K562 (cell line): ENCODE measurements at regions not wholly inside any gene's neighbourhood (a gene's known extent, or its start where the extent isn't known, plus 50 kb on each side); places are given as distances from the start of the nearest gene placed in this dataset.

ENCODE experiments used
- ATAC-seq: fragments of 200-7000 bp; cut with Tn5 transposase; 3 replicates; pipeline ENCODE4 v1.9.1; 2020; ENCODE audit warnings: moderate library complexity
- BruUV-seq: library from RNA; stranded (reverse); fragments of 400-500 nt; replicated peaks from 2 replicates; lab custom pipeline; 2021; lab: Mats Ljungman, UMichigan
- CTCF ChIA-PET: fragments of 300-600 bp; formaldehyde crosslinking; extraction: SDS; loops from one replicate; lab custom pipeline; 2021; ENCODE audit warnings: low intra/inter-chr PET ratio; lab: Yijun Ruan, JAX
- POLR2A ChIA-PET: fragments of 300-600, 350-650 bp; sonication (Branson Sonifier 250); formaldehyde crosslinking; extraction: SDS; loops from one replicate; lab custom pipeline; 2021; ENCODE audit warnings: antibody characterized with exemption, inconsistent platforms; lab: Yijun Ruan, JAX
- DNase-seq, 4 experiments: peaks; one replicate each; pipeline versions ENCODE4 v3.0.0 to v3.0.0-alpha.2; 2011 to 2018; ENCODE audit warnings: low spot score in 3 of 4, mixed read lengths in 3 of 4; ENCODE audit errors: extremely low read depth in 1 of 4
- FAIRE-seq: peaks from 2 replicates; lab custom pipeline; 2011; peaks lifted over from hg19 to GRCh38; lab: Jason Lieb, UNC
- H2AFZ ChIP-seq: 2 replicates; pipeline ENCODE4 v1.6.0; 2011; ENCODE audit warnings: low read depth, low read length, control low read depth, inconsistent platforms
- H3K27ac ChIP-seq: fragments of 200-600 bp; 3 replicates; pipeline ENCODE4 v1.8.0; 2011; ENCODE audit warnings: low read depth, mild to moderate bottlenecking, control low read depth, inconsistent platforms, low read length, moderate library complexity, mixed read lengths; ENCODE audit errors: extremely low read depth
- H3K27me3 ChIP-seq, 2 experiments: fragments of 300-600 bp in 1 of 2; 2 replicates in 1 of 2; 3 replicates in 1 of 2; pipeline versions ENCODE4 v1.6.0 to v1.8.0; 2011; ENCODE audit warnings: inconsistent platforms in 2 of 2, low read length in 2 of 2, mild to moderate bottlenecking in 1 of 2, mixed read lengths in 1 of 2, moderate library complexity in 1 of 2; ENCODE audit not compliant: control insufficient read depth in 2 of 2, insufficient read depth in 2 of 2
- H3K36me3 ChIP-seq: fragments of 300-600 bp; 3 replicates; pipeline ENCODE4 v1.8.0; 2011; ENCODE audit warnings: mild to moderate bottlenecking, low read length, inconsistent platforms; ENCODE audit not compliant: control insufficient read depth, insufficient read depth
- H3K4me1 ChIP-seq, 2 experiments: fragments of 200-600 bp in 1 of 2; replicated peaks in 1 of 2; 2 replicates in 1 of 2; 3 replicates in 1 of 2; pipeline versions ENCODE4 v1.5.1 to v1.8.0; 2011; ENCODE audit warnings: inconsistent platforms in 2 of 2, low read length in 2 of 2, mild to moderate bottlenecking in 1 of 2, mixed read lengths in 1 of 2, moderate library complexity in 1 of 2; ENCODE audit not compliant: control insufficient read depth in 2 of 2, insufficient read depth in 2 of 2
- H3K4me2 ChIP-seq: 2 replicates; pipeline ENCODE4 v1.6.1; 2011; ENCODE audit warnings: low read length, control low read depth, inconsistent platforms, mixed read lengths; ENCODE audit not compliant: insufficient read depth
- H3K4me3 ChIP-seq: fragments of 200-600 bp; sonication (generic), shearing (Covaris generic); 2 replicates; pipeline ENCODE4 v1.5.1; 2016; ENCODE audit warnings: control low read depth, inconsistent platforms
- H3K79me2 ChIP-seq: fragments of 200-600 bp; 3 replicates; pipeline ENCODE4 v1.8.0; 2011; ENCODE audit warnings: low read length, inconsistent platforms; ENCODE audit not compliant: control insufficient read depth, insufficient read depth
- H3K9ac ChIP-seq, 2 experiments: 2 replicates each; pipeline versions ENCODE4 v1.6.0 to v1.6.1; 2011; ENCODE audit warnings: low read depth in 2 of 2, low read length in 2 of 2, control low read depth in 1 of 2, inconsistent platforms in 1 of 2, mild to moderate bottlenecking in 1 of 2, mixed read lengths in 1 of 2; ENCODE audit not compliant: insufficient read depth in 1 of 2
- H3K9me1 ChIP-seq: one replicate; pipeline ENCODE4 v1.6.0; 2011; ENCODE audit warnings: inconsistent platforms, mild to moderate bottlenecking, low read length, moderate library complexity; ENCODE audit not compliant: control insufficient read depth, insufficient read depth
- H3K9me3 ChIP-seq: replicated peaks from 2 replicates; pipeline ENCODE4 v1.5.1; 2011; ENCODE audit warnings: low read depth, low read length, inconsistent platforms; ENCODE audit not compliant: control insufficient read depth, insufficient read depth
- H4K20me1 ChIP-seq: replicated peaks from 2 replicates; pipeline ENCODE4 v1.6.1; 2011; ENCODE audit warnings: low read length, inconsistent platforms, mixed read lengths; ENCODE audit not compliant: control insufficient read depth, insufficient read depth
- BHLHE40 ChIP-seq: IDR thresholded peaks from 2 replicates; pipeline ENCODE4 v1.6.1; 2011; ENCODE audit warnings: low read length, improper control_type of control experiment
- CBFA2T3 ChIP-seq: fragments of 450-650 bp; IDR thresholded peaks from 2 replicates; pipeline ENCODE4 v1.6.1; 2017
- CCNT2 ChIP-seq: IDR thresholded peaks from 2 replicates; pipeline ENCODE4 v1.6.1; 2011; ENCODE audit warnings: borderline replicate concordance, low read depth, mild to moderate bottlenecking, moderate library complexity, mixed read lengths, low read length; ENCODE audit not compliant: insufficient read length; ENCODE audit errors: extremely low read depth
- CHD4 ChIP-seq: fragments of 200-600 bp; sonication (generic); IDR thresholded peaks from 3 replicates; pipeline ENCODE4 v1.6.1; 2012; ENCODE audit warnings: low read depth, mild to moderate bottlenecking, mixed read lengths, low read length, inconsistent platforms; ENCODE audit not compliant: insufficient read depth, insufficient replicate concordance, poor library complexity, severe bottlenecking
- ILK ChIP-seq: fragments of 450-650 bp; IDR thresholded peaks from 2 replicates; pipeline ENCODE4 v1.6.1; 2016; ENCODE audit warnings: missing genetic modification characterization, low read depth, mild to moderate bottlenecking, missing compliant biosample characterization, moderate library complexity, borderline replicate concordance
- MTA3 ChIP-seq: fragments of 450-650 bp; formaldehyde crosslinking; IDR thresholded peaks from 2 replicates; pipeline ENCODE4 v1.6.1; 2017; ENCODE audit warnings: mild to moderate bottlenecking, borderline replicate concordance
- PHB2 ChIP-seq: fragments of 450-650 bp; IDR thresholded peaks from 2 replicates; pipeline ENCODE4 v1.6.1; 2017; ENCODE audit warnings: low read depth
- POLR2G ChIP-seq: fragments of 200-400 bp; formaldehyde crosslinking; IDR thresholded peaks from 2 replicates; pipeline ENCODE4 v1.6.1; 2017; ENCODE audit warnings: low read depth, mild to moderate bottlenecking, antibody characterized with exemption, low read length, moderate library complexity
- SRSF3 ChIP-seq: fragments of 200-400 bp; formaldehyde crosslinking; IDR thresholded peaks from 2 replicates; pipeline ENCODE4 v1.6.1; 2016; ENCODE audit warnings: mild to moderate bottlenecking, low read length, moderate library complexity; ENCODE audit not compliant: insufficient read depth
- ZC3H4 ChIP-seq: sonication (generic); formaldehyde crosslinking; IDR thresholded peaks from 2 replicates; pipeline ENCODE4 v1.9.0; 2021; ENCODE audit warnings: missing genetic modification reagents, borderline replicate concordance
- ZNF76 ChIP-seq: fragments of 250-450 bp; sonication (Bioruptor Pico); IDR thresholded peaks from 2 replicates; pipeline ENCODE4 v1.4.0; 2020; ENCODE audit warnings: mild to moderate bottlenecking, moderate library complexity, borderline replicate concordance
- WGBS: fragments of 100-300 bp; shearing (Covaris generic); methylation state at CpG from one replicate; pipeline ENCODE4 v1.1.6; 2016; ENCODE audit warnings: low coverage, mixed read lengths; ENCODE audit not compliant: insufficient coverage; ENCODE audit errors: missing lambda C conversion rate; 5-methylcytosine and 5-hydroxymethylcytosine counted together
- in situ Hi-C: fragments of 300-500 bp; cut with MboI; formaldehyde crosslinking; loops from 4 replicates; pipeline ENCODE4 v1.15.0; 2018; ENCODE audit warnings: inconsistent platforms, mixed read lengths
- intact Hi-C: fragments of 100-400 bp; cut with micrococcal nuclease; formaldehyde crosslinking; loops from 2 replicates; pipeline ENCODE4 v1.14.2; 2022
- TF ChIP-seq, protein P1 (sequence below): sonication (generic); formaldehyde crosslinking; IDR thresholded peaks from 2 replicates; pipeline ENCODE4 v1.8.1; 2023; ENCODE audit warnings: mild to moderate bottlenecking, missing genetic modification reagents
- TF ChIP-seq, protein P2 (sequence below), 2 experiments: fragments of 450-650 bp; IDR thresholded peaks; 2 replicates each; pipeline ENCODE4 v1.6.1; 2016
- TF ChIP-seq, protein P3 (sequence below): fragments of 250-450 bp; sonication (Bioruptor Pico); IDR thresholded peaks from 2 replicates; pipeline ENCODE4 v1.4.0; 2020; ENCODE audit warnings: borderline replicate concordance
- TF ChIP-seq, protein P4 (sequence below): fragments of 450-650 bp; IDR thresholded peaks from 2 replicates; pipeline ENCODE4 v1.6.1; 2017; ENCODE audit warnings: antibody characterized with exemption, mild to moderate bottlenecking

DNA sequence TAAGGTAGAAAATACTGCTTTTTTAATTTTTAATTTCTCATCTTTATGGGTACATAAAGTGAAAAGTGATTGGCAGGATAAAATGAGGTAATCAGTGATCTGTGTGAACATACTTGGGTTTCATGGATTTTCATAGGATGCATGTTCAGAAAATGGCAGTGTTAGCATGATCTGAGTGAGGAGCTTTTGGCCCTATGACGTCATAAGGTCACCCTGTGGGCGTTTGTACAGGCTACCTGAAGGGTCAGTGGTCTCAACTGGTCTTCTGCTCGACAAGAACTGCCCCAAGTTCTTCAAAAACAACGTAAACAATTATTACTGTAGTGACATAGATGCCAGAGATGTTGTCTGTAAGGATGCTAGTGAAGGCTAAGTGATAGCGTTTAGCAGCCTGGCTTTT, 124.5 kb upstream of the OSTN start:
- H4K20me1 ChIP-seq, result no peaks in the 10 kb centered on the region
- ChIA-PET CTCF (interaction anchor here (0.5 kb wide), 1 partner anchor 76 kb away, joined by 3 read pairs; no protein-coding TSS in a partner anchor), POLR2A (no interaction called here)
- in situ Hi-C loops (no loop called here), intact Hi-C loops (no loop called here)
- BruUV-seq, result no TSS peak
- no peak overlapping the region for H2AFZ ChIP-seq
- no peaks in the 10 kb centered on the region for H3K36me3 ChIP-seq
- no peaks in the 10 kb centered on the region for H3K9me1 ChIP-seq
- no peaks in the 10 kb centered on the region for H3K4me1 ChIP-seq
- FAIRE-seq (no peak), ATAC-seq (no peak), DNase-seq (no peak)
- no peak overlapping the region for H3K4me3 ChIP-seq
- no peak overlapping the region for H3K9ac ChIP-seq
- H3K9me3 ChIP-seq, result peaks cover 2% of the 10 kb centered on the region; the same call in 1 of the 2 replicates
- H3K79me2 ChIP-seq, result no peaks in the 10 kb centered on the region
- no peak overlapping the region for H3K27ac ChIP-seq
- no peaks in the 10 kb centered on the region for H3K27me3 ChIP-seq
- WGBS, result 0% methylated on average over 5 of the region's 5 CpGs
- H3K4me2 ChIP-seq, result no peak overlapping the region
- TF ChIP-seq CHD4 (no peak), CCNT2 (no peak), BHLHE40 (no peak), ILK (no peak), CBFA2T3 (no peak), MTA3 (no peak), SRSF3 (no peak), PHB2 (no peak), ZC3H4 (no peak), POLR2G (no peak), ZNF76 (CRISPR knock-in tag) (no peak)
- TF ChIP-seq, protein P1, sequence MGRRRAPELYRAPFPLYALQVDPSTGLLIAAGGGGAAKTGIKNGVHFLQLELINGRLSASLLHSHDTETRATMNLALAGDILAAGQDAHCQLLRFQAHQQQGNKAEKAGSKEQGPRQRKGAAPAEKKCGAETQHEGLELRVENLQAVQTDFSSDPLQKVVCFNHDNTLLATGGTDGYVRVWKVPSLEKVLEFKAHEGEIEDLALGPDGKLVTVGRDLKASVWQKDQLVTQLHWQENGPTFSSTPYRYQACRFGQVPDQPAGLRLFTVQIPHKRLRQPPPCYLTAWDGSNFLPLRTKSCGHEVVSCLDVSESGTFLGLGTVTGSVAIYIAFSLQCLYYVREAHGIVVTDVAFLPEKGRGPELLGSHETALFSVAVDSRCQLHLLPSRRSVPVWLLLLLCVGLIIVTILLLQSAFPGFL (CRISPR knock-in tag), result no peak
- TF ChIP-seq, protein P2, sequence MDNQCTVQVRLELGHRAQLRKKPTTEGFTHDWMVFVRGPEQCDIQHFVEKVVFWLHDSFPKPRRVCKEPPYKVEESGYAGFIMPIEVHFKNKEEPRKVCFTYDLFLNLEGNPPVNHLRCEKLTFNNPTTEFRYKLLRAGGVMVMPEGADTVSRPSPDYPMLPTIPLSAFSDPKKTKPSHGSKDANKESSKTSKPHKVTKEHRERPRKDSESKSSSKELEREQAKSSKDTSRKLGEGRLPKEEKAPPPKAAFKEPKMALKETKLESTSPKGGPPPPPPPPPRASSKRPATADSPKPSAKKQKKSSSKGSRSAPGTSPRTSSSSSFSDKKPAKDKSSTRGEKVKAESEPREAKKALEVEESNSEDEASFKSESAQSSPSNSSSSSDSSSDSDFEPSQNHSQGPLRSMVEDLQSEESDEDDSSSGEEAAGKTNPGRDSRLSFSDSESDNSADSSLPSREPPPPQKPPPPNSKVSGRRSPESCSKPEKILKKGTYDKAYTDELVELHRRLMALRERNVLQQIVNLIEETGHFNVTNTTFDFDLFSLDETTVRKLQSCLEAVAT (IDR thresholded peaks at IDR 0.05), result no peak
- TF ChIP-seq, protein P3, sequence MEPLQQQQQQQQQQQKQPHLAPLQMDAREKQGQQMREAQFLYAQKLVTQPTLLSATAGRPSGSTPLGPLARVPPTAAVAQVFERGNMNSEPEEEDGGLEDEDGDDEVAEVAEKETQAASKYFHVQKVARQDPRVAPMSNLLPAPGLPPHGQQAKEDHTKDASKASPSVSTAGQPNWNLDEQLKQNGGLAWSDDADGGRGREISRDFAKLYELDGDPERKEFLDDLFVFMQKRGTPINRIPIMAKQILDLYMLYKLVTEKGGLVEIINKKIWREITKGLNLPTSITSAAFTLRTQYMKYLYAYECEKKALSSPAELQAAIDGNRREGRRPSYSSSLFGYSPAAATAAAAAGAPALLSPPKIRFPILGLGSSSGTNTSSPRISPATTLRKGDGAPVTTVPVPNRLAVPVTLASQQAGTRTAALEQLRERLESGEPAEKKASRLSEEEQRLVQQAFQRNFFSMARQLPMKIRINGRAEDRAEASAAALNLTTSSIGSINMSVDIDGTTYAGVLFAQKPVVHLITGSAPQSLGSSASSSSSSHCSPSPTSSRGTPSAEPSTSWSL (CRISPR knock-in tag), result no peak
- TF ChIP-seq, protein P4, sequence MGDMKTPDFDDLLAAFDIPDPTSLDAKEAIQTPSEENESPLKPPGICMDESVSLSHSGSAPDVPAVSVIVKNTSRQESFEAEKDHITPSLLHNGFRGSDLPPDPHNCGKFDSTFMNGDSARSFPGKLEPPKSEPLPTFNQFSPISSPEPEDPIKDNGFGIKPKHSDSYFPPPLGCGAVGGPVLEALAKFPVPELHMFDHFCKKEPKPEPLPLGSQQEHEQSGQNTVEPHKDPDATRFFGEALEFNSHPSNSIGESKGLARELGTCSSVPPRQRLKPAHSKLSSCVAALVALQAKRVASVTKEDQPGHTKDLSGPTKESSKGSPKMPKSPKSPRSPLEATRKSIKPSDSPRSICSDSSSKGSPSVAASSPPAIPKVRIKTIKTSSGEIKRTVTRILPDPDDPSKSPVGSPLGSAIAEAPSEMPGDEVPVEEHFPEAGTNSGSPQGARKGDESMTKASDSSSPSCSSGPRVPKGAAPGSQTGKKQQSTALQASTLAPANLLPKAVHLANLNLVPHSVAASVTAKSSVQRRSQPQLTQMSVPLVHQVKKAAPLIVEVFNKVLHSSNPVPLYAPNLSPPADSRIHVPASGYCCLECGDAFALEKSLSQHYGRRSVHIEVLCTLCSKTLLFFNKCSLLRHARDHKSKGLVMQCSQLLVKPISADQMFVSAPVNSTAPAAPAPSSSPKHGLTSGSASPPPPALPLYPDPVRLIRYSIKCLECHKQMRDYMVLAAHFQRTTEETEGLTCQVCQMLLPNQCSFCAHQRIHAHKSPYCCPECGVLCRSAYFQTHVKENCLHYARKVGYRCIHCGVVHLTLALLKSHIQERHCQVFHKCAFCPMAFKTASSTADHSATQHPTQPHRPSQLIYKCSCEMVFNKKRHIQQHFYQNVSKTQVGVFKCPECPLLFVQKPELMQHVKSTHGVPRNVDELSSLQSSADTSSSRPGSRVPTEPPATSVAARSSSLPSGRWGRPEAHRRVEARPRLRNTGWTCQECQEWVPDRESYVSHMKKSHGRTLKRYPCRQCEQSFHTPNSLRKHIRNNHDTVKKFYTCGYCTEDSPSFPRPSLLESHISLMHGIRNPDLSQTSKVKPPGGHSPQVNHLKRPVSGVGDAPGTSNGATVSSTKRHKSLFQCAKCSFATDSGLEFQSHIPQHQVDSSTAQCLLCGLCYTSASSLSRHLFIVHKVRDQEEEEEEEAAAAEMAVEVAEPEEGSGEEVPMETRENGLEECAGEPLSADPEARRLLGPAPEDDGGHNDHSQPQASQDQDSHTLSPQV, result no peak
